H1 (cell line): ENCODE measurements at regions not wholly inside any gene's neighbourhood (a gene's known extent, or its start where the extent isn't known, plus 50 kb on each side); places are given as distances from the start of the nearest gene placed in this dataset.

Experiments
- CTCF ChIA-PET: fragments of 300-600 bp; sonication (Branson Sonifier 250); formaldehyde crosslinking; loops from one replicate; lab custom pipeline; 2021; ENCODE audit not compliant: partially characterized antibody; lab: Charles Lee
- POLR2A ChIA-PET: fragments of 300-600 bp; sonication (Branson Sonifier 250); formaldehyde crosslinking; loops from one replicate; lab custom pipeline; 2021; ENCODE audit warnings: inconsistent platforms; ENCODE audit not compliant: partially characterized antibody; lab: Charles Lee
- DNase-seq, 2 experiments: peaks; one replicate each; pipeline versions ENCODE4 v3.0.0 to v3.0.0-alpha.2; 2010 to 2022; ENCODE audit warnings: low spot score in 2 of 2, low read depth in 1 of 2, mixed read lengths in 1 of 2
- FAIRE-seq: peaks from 2 replicates; lab custom pipeline; 2011; peaks lifted over from hg19 to GRCh38; lab: Jason Lieb, UNC
- H2AFZ ChIP-seq: 2 replicates; pipeline ENCODE4 v1.8.1; 2012; ENCODE audit warnings: low read length, inconsistent platforms
- H2AK5ac ChIP-seq: 2 replicates; pipeline ENCODE4 v1.6.1; 2013; ENCODE audit warnings: low read depth, low read length
- H2BK120ac ChIP-seq: replicated peaks from 2 replicates; pipeline ENCODE3; 2013; ENCODE audit warnings: low read depth, low read length, inconsistent platforms
- H2BK12ac ChIP-seq: 2 replicates; pipeline ENCODE4 v1.6.1; 2013; ENCODE audit warnings: low read depth, low read length
- H2BK15ac ChIP-seq: 2 replicates; pipeline ENCODE4 v1.6.1; 2013; ENCODE audit warnings: low read length
- H2BK20ac ChIP-seq: 2 replicates; pipeline ENCODE4 v1.6.1; 2013; ENCODE audit warnings: low read length
- H2BK5ac ChIP-seq: 2 replicates; pipeline ENCODE4 v1.6.1; 2013; ENCODE audit warnings: low read depth, low read length
- H3K14ac ChIP-seq: 2 replicates; pipeline ENCODE4 v1.6.1; 2013; ENCODE audit warnings: inconsistent platforms; ENCODE audit not compliant: insufficient read length
- H3K18ac ChIP-seq: 2 replicates; pipeline ENCODE4 v1.6.1; 2013; ENCODE audit warnings: low read length; ENCODE audit errors: extremely low read depth
- H3K23ac ChIP-seq: 2 replicates; pipeline ENCODE4 v1.6.1; 2013; ENCODE audit warnings: inconsistent platforms; ENCODE audit not compliant: insufficient read length
- H3K23me2 ChIP-seq: 2 replicates; pipeline ENCODE4 v1.6.1; 2013; ENCODE audit warnings: low read depth, low read length
- H3K27ac ChIP-seq: 2 replicates; pipeline ENCODE4 v1.6.1; 2011; ENCODE audit warnings: low read depth, low read length, inconsistent platforms
- H3K27me3 ChIP-seq, 4 experiments: replicated peaks in 1 of 4; 1 replicate in 1 of 4; 2 replicates in 3 of 4; pipeline versions ENCODE4 v1.6.1 to v1.8.1; 2011 to 2013; ENCODE audit warnings: low read length in 3 of 4, mild to moderate bottlenecking in 3 of 4, inconsistent platforms in 2 of 4, mixed read lengths in 2 of 4, moderate library complexity in 1 of 4; ENCODE audit not compliant: control insufficient read depth in 3 of 4, insufficient read depth in 3 of 4; ENCODE audit errors: extremely low read depth in 1 of 4
- H3K36me3 ChIP-seq, 4 experiments: 2 replicates each; pipeline versions ENCODE4 v1.6.1 to v1.8.1; 2011 to 2013; ENCODE audit warnings: mild to moderate bottlenecking in 4 of 4, low read length in 3 of 4, moderate library complexity in 2 of 4, control low read depth in 1 of 4, inconsistent platforms in 1 of 4; ENCODE audit not compliant: insufficient read depth in 4 of 4, control insufficient read depth in 2 of 4
- H3K4ac ChIP-seq: replicated peaks from 2 replicates; pipeline ENCODE3; 2013; ENCODE audit warnings: low read length, low read depth, mixed read lengths, inconsistent platforms; ENCODE audit not compliant: insufficient read length
- H3K4me1 ChIP-seq, 4 experiments: replicated peaks in 1 of 4; 1 replicate in 1 of 4; 2 replicates in 3 of 4; pipeline versions ENCODE4 v1.6.1 to v1.8.1; 2011 to 2013; ENCODE audit warnings: low read length in 3 of 4, inconsistent platforms in 2 of 4, mixed read lengths in 1 of 4; ENCODE audit not compliant: insufficient read depth in 4 of 4, control insufficient read depth in 3 of 4
- H3K4me2 ChIP-seq, 2 experiments: 2 replicates each; pipeline versions ENCODE4 v1.6.1 to v1.8.1; 2011 to 2013; ENCODE audit warnings: low read depth in 2 of 2, low read length in 2 of 2, control low read depth in 1 of 2, inconsistent platforms in 1 of 2, mild to moderate bottlenecking in 1 of 2; ENCODE audit not compliant: insufficient read depth in 1 of 2
- H3K4me3 ChIP-seq, 4 experiments: fragments of 200-600, 300-600 bp in 1 of 4; sonication (generic), shearing (Covaris generic), sonication (Bioruptor Twin) in 1 of 4; 2 replicates each; pipeline versions ENCODE4 v1.5.1 to v1.8.1; 2011 to 2016; ENCODE audit warnings: low read length in 4 of 4, low read depth in 3 of 4, control low read depth in 2 of 4, inconsistent platforms in 2 of 4, mild to moderate bottlenecking in 2 of 4, mixed read lengths in 1 of 4, moderate library complexity in 1 of 4; ENCODE audit not compliant: insufficient read depth in 2 of 4; ENCODE audit errors: extremely low read depth in 1 of 4
- H3K56ac ChIP-seq: replicated peaks from 2 replicates; pipeline ENCODE3; 2013; ENCODE audit warnings: low read depth, mild to moderate bottlenecking, mixed read lengths, low read length, inconsistent platforms; ENCODE audit not compliant: insufficient read length
- H3K79me1 ChIP-seq: 2 replicates; pipeline ENCODE4 v1.6.1; 2013; ENCODE audit warnings: low read depth, low read length, control low read depth
- H3K79me2 ChIP-seq, 2 experiments: 2 replicates each; pipeline versions ENCODE4 v1.6.1 to v1.8.1; 2012 to 2013; ENCODE audit warnings: low read length in 2 of 2, mild to moderate bottlenecking in 2 of 2, inconsistent platforms in 1 of 2; ENCODE audit not compliant: insufficient read depth in 2 of 2, control insufficient read depth in 1 of 2
- H3K9ac ChIP-seq, 4 experiments: replicated peaks in 1 of 4; 1 replicate in 1 of 4; 2 replicates in 3 of 4; pipeline versions ENCODE4 v1.6.1 to v1.8.1; 2011 to 2013; ENCODE audit warnings: low read depth in 3 of 4, low read length in 3 of 4, control low read depth in 2 of 4, mild to moderate bottlenecking in 2 of 4, moderate library complexity in 2 of 4, inconsistent platforms in 1 of 4; ENCODE audit errors: extremely low read depth in 1 of 4
- H3K9me3 ChIP-seq, 2 experiments: 2 replicates each; pipeline versions ENCODE4 v1.6.1 to v1.8.1; 2012 to 2013; ENCODE audit warnings: mild to moderate bottlenecking in 2 of 2, moderate library complexity in 2 of 2, control low read depth in 1 of 2, inconsistent platforms in 1 of 2, low read depth in 1 of 2, low read length in 1 of 2, mixed read lengths in 1 of 2; ENCODE audit not compliant: insufficient read depth in 2 of 2
- H4K20me1 ChIP-seq, 2 experiments: replicated peaks in 1 of 2; 2 replicates each; pipeline versions ENCODE3 to v1.8.1; 2011 to 2013; ENCODE audit warnings: inconsistent platforms in 2 of 2, low read length in 2 of 2, mild to moderate bottlenecking in 1 of 2; ENCODE audit not compliant: insufficient read depth in 2 of 2, control insufficient read depth in 1 of 2
- H4K5ac ChIP-seq: 2 replicates; pipeline ENCODE4 v1.6.1; 2013; ENCODE audit warnings: low read length, low read depth, mixed read lengths, inconsistent platforms; ENCODE audit not compliant: insufficient read length
- H4K8ac ChIP-seq: 2 replicates; pipeline ENCODE4 v1.8.0; 2013; ENCODE audit warnings: mild to moderate bottlenecking, moderate library complexity, low read length, inconsistent platforms; ENCODE audit not compliant: insufficient read depth; ENCODE audit errors: extremely low read depth
- H4K91ac ChIP-seq: replicated peaks from 2 replicates; pipeline ENCODE3; 2013; ENCODE audit warnings: low read length, mixed read lengths, inconsistent platforms; ENCODE audit not compliant: insufficient read length
- RXRA ChIP-seq: IDR thresholded peaks from 2 replicates; pipeline ENCODE4 v1.6.1; 2011; ENCODE audit warnings: low read depth, mild to moderate bottlenecking, low read length, moderate library complexity; ENCODE audit not compliant: insufficient read depth
- WGBS, 2 experiments: shearing (Covaris generic) in 1 of 2; methylation state at CpG; one replicate each; pipeline versions ENCODE4 v1.1.6 to v1.1.7; 2013 to 2015; ENCODE audit warnings: low lambda C conversion rate in 2 of 2, mixed read lengths in 2 of 2, inconsistent platforms in 1 of 2, low coverage in 1 of 2, missing lambda C conversion rate in 1 of 2; ENCODE audit not compliant: insufficient replicate concordance in 2 of 2, insufficient coverage in 1 of 2, insufficient read length in 1 of 2; ENCODE audit errors: extremely low coverage in 1 of 2, missing lambda C conversion rate in 1 of 2; 5-methylcytosine and 5-hydroxymethylcytosine counted together

DNA sequence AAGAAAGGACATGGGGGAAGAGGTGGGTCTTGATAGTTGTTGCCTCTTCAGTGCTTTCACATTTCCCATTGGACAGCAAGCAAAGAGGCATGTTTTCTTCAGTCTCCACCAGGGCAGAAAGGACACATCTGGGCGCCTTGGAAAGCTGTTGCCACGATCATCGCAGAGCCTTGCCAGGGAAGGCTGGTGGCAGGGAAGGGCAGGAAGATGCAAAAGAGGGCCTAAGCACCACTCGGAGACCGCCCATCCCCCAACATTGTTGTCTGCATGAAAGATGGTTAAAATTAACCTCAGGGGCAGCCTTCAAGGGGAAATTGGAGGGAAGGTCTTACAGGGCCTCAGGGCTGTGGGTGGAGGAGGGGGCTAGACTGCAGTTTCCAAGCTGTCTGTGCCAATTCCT lies 114.2 kb downstream of the SOX9 start:
- FAIRE-seq (no peak), DNase-seq (no peak)
- no peak overlapping the region for H3K4me3 ChIP-seq
- no peak overlapping the region for H3K23ac ChIP-seq
- peak overlapping the region; percentile 19; the same call in 1 of the 2 replicates for H2BK15ac ChIP-seq
- TF ChIP-seq RXRA: no peak
- H3K27me3 ChIP-seq: peaks cover 0 to 3% (median 1%) of the 10 kb centered on the region in 4 experiments; a peak in 1 of 7 replicates
- no peak overlapping the region for H2AFZ ChIP-seq
- H3K23me2 ChIP-seq: no peaks in the 10 kb centered on the region
- no peak overlapping the region for H3K14ac ChIP-seq
- ChIA-PET CTCF (interaction anchor here (0.7 to 1.1 kb wide), 2 partner anchors 15 to 42 kb away, joined by 3 read pairs; no protein-coding TSS in a partner anchor), POLR2A (no interaction called here)
- H4K20me1 ChIP-seq: no peaks in the 10 kb centered on the region
- no peak overlapping the region for H3K56ac ChIP-seq
- no peak overlapping the region for H4K8ac ChIP-seq
- no peak overlapping the region for H3K18ac ChIP-seq
- no peaks in the 10 kb centered on the region for H3K79me1 ChIP-seq
- H2BK120ac ChIP-seq: no peak overlapping the region
- no peak overlapping the region for H3K4me2 ChIP-seq
- no peak overlapping the region for H3K4ac ChIP-seq
- H2BK12ac ChIP-seq: peak overlapping the region; percentile 29; the same call in 1 of the 2 replicates
- H3K36me3 ChIP-seq: no peaks in the 10 kb centered on the region
- no peak overlapping the region for H2AK5ac ChIP-seq
- no peaks in the 10 kb centered on the region for H3K79me2 ChIP-seq
- WGBS, 2 experiments: 85% methylated on average over 5 of the region's 5 CpGs; no CpG with 5 or more reads in 1 of the 2 experiments
- H4K91ac ChIP-seq: no peak overlapping the region
- H3K27ac ChIP-seq: no peak overlapping the region
- peaks cover 2 to 17% (median 9%) of the 10 kb centered on the region in 4 experiments; a peak in 6 of 7 replicates for H3K4me1 ChIP-seq
- no peak overlapping the region for H2BK20ac ChIP-seq
- H3K9ac ChIP-seq: no peak overlapping the region
- H3K9me3 ChIP-seq: no peaks in the 10 kb centered on the region
- no peak overlapping the region for H2BK5ac ChIP-seq
- H4K5ac ChIP-seq: no peak overlapping the region
